Ascending aorta (tissue), 2 donors: ENCODE measurements at regions not wholly inside any gene's neighbourhood (a gene's known extent, or its start where the extent isn't known, plus 50 kb on each side); places are given as distances from the start of the nearest gene placed in this dataset.
"Not testable (repeated sequence)": the region's sequence is repeated elsewhere in the genome, so short reads cannot be mapped to it uniquely, and the experiment has no call there.

Experiments used
- DNase-seq, 2 donors: peaks; one replicate each; pipeline ENCODE4 v3.0.0-alpha.2; 2019; ENCODE audit warnings: low spot score in 2 of 2
- H3K27ac ChIP-seq, 2 donors: fragments of 200-600 bp; sonication (generic); one replicate each; pipeline ENCODE4 v1.5.1; 2016 to 2017; ENCODE audit warnings: mild to moderate bottlenecking in 1 of 2
- H3K27me3 ChIP-seq: fragments of 200-600 bp; sonication (generic); one replicate; pipeline ENCODE4 v1.5.1; 2017
- H3K36me3 ChIP-seq, 2 donors: fragments of 200-600 bp; sonication (generic); one replicate each; pipeline ENCODE4 v1.5.1; 2016
- H3K4me1 ChIP-seq, 2 donors: fragments of 200-600 bp; sonication (generic); one replicate each; pipeline ENCODE4 v1.5.1; 2016 to 2017; ENCODE audit warnings: mild to moderate bottlenecking in 1 of 2
- H3K4me3 ChIP-seq, 2 donors: fragments of 200-600 bp; sonication (generic); one replicate each; pipeline ENCODE4 v1.5.1; 2016 to 2017; ENCODE audit warnings: mild to moderate bottlenecking in 1 of 2
- H3K9me3 ChIP-seq, 2 donors: fragments of 200-600 bp; sonication (generic); one replicate each; pipeline ENCODE4 v1.5.1; 2016
- intact Hi-C: fragments of 100-400 bp; cut with DNase I; formaldehyde crosslinking; loops from one replicate; pipeline ENCODE4 v1.15.1; 2023
- TF ChIP-seq, protein P1 (sequence below), 3 experiments: fragments of 200-600 bp in 2 of 3; fragments of 450-650 bp in 1 of 3; sonication (generic) in 2 of 3; IDR thresholded peaks; one replicate each; pipeline ENCODE4 v1.5.1; 2016 to 2019; ENCODE audit warnings: antibody characterized with exemption in 3 of 3, mild to moderate bottlenecking in 1 of 3, moderate library complexity in 1 of 3

DNA sequence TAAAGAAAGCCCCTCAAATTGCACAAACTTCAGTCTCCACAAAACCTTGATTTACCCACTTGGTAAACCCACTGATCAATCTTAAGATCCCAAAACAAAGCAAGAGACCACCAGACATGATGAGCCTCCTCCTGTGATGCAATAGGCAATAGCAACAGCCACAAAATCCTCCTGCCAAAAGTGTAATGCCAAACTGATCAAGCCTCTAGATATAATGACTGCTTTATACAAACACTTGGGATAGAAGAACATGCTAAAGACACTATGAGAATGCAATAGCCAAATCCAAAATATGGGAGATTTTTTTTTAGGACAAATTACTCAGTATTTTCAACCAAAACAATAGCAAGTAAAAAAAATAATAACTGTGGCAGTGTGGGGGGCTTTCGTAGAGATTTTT is 64.9 kb upstream of the PTGFRN start:
- Histone ChIP-seq H3K4me1 (no peaks in the 10 kb centered on the region), H3K36me3 (no peaks in the 10 kb centered on the region), H3K9me3 (no peaks in the 10 kb centered on the region), H3K4me3 (no peak overlapping the region), H3K27ac (no peak overlapping the region), H3K27me3 (no peaks in the 10 kb centered on the region)
- TF ChIP-seq, protein P1, sequence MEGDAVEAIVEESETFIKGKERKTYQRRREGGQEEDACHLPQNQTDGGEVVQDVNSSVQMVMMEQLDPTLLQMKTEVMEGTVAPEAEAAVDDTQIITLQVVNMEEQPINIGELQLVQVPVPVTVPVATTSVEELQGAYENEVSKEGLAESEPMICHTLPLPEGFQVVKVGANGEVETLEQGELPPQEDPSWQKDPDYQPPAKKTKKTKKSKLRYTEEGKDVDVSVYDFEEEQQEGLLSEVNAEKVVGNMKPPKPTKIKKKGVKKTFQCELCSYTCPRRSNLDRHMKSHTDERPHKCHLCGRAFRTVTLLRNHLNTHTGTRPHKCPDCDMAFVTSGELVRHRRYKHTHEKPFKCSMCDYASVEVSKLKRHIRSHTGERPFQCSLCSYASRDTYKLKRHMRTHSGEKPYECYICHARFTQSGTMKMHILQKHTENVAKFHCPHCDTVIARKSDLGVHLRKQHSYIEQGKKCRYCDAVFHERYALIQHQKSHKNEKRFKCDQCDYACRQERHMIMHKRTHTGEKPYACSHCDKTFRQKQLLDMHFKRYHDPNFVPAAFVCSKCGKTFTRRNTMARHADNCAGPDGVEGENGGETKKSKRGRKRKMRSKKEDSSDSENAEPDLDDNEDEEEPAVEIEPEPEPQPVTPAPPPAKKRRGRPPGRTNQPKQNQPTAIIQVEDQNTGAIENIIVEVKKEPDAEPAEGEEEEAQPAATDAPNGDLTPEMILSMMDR (IDR thresholded peaks at IDR 0.05) = no peak
- intact Hi-C loops = no loop called here
- no peak for DNase-seq

- no peak for DNase-seq
- intact Hi-C loops = no loop called here
- TF ChIP-seq, protein P1 (IDR thresholded peaks at IDR 0.05) = no peak
- Histone ChIP-seq H3K27me3 (no peaks in the 10 kb centered on the region), H3K4me3 (no peak overlapping the region), H3K36me3 (no peaks in the 10 kb centered on the region), H3K27ac (no peak overlapping the region), H3K4me1 (no peaks in the 10 kb centered on the region), H3K9me3 (no peaks in the 10 kb centered on the region)
These were observed 62.5 kb upstream of the PTGFRN start for GRCh38 chr1:116847190-116847589.

DNA sequence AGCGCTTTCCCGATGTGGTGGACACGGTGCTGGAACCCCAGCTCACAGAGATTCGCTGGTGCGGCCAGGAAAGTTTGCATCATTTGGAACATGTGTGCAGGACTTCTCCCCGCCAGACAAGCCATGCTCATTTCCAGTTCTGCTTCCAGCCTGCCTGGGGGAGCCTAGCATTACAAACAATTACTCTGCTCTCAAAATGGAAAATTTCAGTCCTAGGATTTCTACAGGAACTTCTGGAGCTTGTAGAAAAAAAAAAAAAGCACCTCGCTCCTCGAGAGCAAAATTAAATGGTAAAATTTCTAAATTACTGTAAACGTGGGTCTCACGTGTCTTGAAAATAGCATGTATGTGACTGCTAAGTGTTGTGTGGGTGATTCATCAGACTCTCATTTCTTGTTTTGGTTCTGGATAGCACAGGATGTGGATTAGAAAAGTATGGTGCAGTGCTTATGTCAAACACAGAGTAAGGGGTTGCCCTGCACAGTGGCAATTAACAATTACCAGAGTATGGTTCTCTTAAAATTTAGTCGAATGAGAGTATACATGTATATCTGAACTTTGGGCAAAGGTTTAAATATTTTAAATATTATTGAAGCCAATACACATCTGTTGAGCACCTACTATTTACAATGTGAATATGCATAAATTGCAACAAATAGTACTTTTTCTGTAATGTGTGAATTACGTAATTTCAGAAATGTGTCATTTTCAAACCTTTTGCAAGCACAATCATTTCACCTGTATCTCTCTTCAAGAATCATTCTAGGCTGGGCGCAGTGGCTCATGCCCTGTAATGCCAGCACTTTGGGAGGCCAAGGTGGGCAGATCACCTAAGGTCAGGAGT is 61.8 kb upstream of the PTGFRN start:
- Histone ChIP-seq H3K27me3 (no peaks in the 10 kb centered on the region), H3K4me1 (no peaks in the 10 kb centered on the region), H3K9me3 (no peaks in the 10 kb centered on the region), H3K27ac (no peak overlapping the region), H3K36me3 (no peaks in the 10 kb centered on the region), H3K4me3 (no peak overlapping the region)
- intact Hi-C loops = no loop called here
- no peak for DNase-seq
- TF ChIP-seq, protein P1 (IDR thresholded peaks at IDR 0.05) = no peak

- TF ChIP-seq, protein P1 (IDR thresholded peaks at IDR 0.05) = no peak
- no peak for DNase-seq
These were observed 59.3 kb upstream of the PTGFRN start for GRCh38 chr1:116850436-116850835.

DNA sequence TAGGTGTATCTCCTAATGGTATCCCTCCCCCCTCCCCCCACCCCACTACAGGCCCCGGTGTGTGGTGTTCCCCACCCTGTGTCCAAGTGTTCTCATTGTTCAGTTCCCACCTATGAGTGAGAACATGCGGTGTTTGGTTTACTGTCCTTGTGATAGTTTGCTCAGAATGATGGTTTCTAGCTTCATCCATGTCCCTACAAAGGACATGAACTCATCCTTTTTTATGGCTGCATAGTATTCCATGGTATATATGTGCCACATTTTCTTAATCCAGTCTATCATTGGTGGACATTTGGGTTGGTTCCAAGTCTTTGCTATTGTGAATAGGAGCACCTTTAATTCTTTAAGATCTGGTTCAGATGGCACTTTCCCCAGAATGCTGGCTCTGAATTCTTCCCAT is 58.5 kb upstream of the PTGFRN start:
- H3K27ac ChIP-seq, H3K9me3 ChIP-seq, intact Hi-C loops, H3K4me1 ChIP-seq, H3K4me3 ChIP-seq, DNase-seq, H3K36me3 ChIP-seq, H3K27me3 ChIP-seq: not testable (repeated sequence)

More at GRCh38 chr1:116850436-116850835, 59.3 kb upstream of the PTGFRN start:
- H3K36me3 ChIP-seq = no peaks in the 10 kb centered on the region
- no peak overlapping the region for H3K27ac ChIP-seq
- peaks cover 0 to 4% of the 10 kb centered on the region in 2 donors for H3K4me1 ChIP-seq
- H3K27me3 ChIP-seq = no peaks in the 10 kb centered on the region
- intact Hi-C loops = no loop called here
- no peaks in the 10 kb centered on the region for H3K9me3 ChIP-seq
- no peak overlapping the region for H3K4me3 ChIP-seq

DNA sequence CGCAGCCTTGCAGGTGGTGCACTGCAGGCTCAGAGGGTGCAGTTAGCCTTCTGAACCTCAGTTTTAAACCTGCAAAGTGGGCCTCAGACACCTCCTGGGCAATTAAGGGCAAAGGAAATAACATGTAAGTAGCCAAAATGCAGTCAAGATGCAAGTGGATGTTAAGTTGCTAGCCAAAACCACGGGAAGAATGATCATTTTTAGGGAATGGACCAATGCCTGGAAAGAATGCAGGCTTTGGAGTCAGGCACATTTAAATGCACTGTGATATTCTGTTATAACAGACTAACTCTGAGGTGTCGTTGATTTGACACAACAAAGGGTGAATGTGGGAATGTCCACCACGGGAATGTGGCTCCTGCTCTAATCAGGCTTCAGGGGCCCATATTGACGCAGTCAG is 57.9 kb upstream of the PTGFRN start:
- intact Hi-C loops = no loop called here
- Histone ChIP-seq H3K36me3 (no peaks in the 10 kb centered on the region), H3K9me3 (no peaks in the 10 kb centered on the region), H3K4me1 (peaks cover 5 to 10% of the 10 kb centered on the region in 2 donors), H3K27ac (no peak overlapping the region), H3K4me3 (no peak overlapping the region), H3K27me3 (no peaks in the 10 kb centered on the region)
- DNase-seq = no peak
- TF ChIP-seq, protein P1 (IDR thresholded peaks at IDR 0.05) = no peak
